Ramos (cell line): ENCODE measurements at regions not wholly inside any gene's neighbourhood (a gene's known extent, or its start where the extent isn't known, plus 50 kb on each side); places are given as distances from the start of the nearest gene placed in this dataset.
"Not testable (repeated sequence)": the region's sequence is repeated elsewhere in the genome, so short reads cannot be mapped to it uniquely, and the experiment has no call there.

Experiments used
- in situ Hi-C: fragments of 300-500 bp; cut with MboI; formaldehyde crosslinking; loops from one replicate; pipeline ENCODE4 v1.14.3; 2022; ENCODE audit warnings: low sequenced_read_pairs; ENCODE audit not compliant: unreplicated experiment

- in situ Hi-C loops: no loop called here
Measured at GRCh38 chr6:125354649-125355048, 52.9 kb upstream of the HDDC2 start.

GRCh38 chr6:125356884-125357283 lies 55.1 kb upstream of the HDDC2 start:
- in situ Hi-C loops: no loop called here

GRCh38 chr6:125357515-125358256 lies 55.9 kb upstream of the HDDC2 start:
- in situ Hi-C loops: no loop called here

GRCh38 chr6:125358898-125359297 lies 57.1 kb upstream of the HDDC2 start:
- in situ Hi-C loops: no loop called here

GRCh38 chr6:125361868-125362267 lies 60.1 kb upstream of the HDDC2 start:
- in situ Hi-C loops: no loop called here

GRCh38 chr6:125363039-125363823 lies 61.5 kb upstream of the HDDC2 start:
- in situ Hi-C loops: no loop called here

- in situ Hi-C loops: no loop called here
Measured at GRCh38 chr6:125363824-125364165, 62.0 kb upstream of the HDDC2 start.

- in situ Hi-C loops: no loop called here
Measured at GRCh38 chr6:125365230-125365629, 63.5 kb upstream of the HDDC2 start.

GRCh38 chr6:125367036-125367782 lies 65.4 kb upstream of the HDDC2 start:
- in situ Hi-C loops: no loop called here

GRCh38 chr6:125370343-125370742 lies 68.6 kb upstream of the HDDC2 start:
- in situ Hi-C loops: no loop called here

- in situ Hi-C loops: no loop called here
Measured at GRCh38 chr6:125375013-125375412, 73.2 kb upstream of the HDDC2 start.

GRCh38 chr6:125375821-125376220 lies 74.1 kb upstream of the HDDC2 start:
- in situ Hi-C loops: no loop called here

- in situ Hi-C loops: no loop called here
Measured at GRCh38 chr6:125377621-125378020, 75.9 kb upstream of the HDDC2 start.

- in situ Hi-C loops: no loop called here
Measured at GRCh38 chr6:125379174-125379573, 77.4 kb upstream of the HDDC2 start.

- in situ Hi-C loops: no loop called here
Measured at GRCh38 chr6:125380474-125380873, 78.7 kb upstream of the HDDC2 start.

- in situ Hi-C loops: not testable (repeated sequence)
Measured at GRCh38 chr6:125386337-125386736, 84.6 kb upstream of the HDDC2 start.

- in situ Hi-C loops: no loop called here
Measured at GRCh38 chr6:125392682-125393081, 90.9 kb upstream of the HDDC2 start.

- in situ Hi-C loops: no loop called here
Measured at GRCh38 chr6:125393449-125393858, 91.7 kb upstream of the HDDC2 start.

GRCh38 chr6:125406741-125407140 lies 105.0 kb upstream of the HDDC2 start:
- in situ Hi-C loops: no loop called here

- in situ Hi-C loops: no loop called here
Measured at GRCh38 chr6:125414507-125414906, 112.7 kb upstream of the HDDC2 start.

GRCh38 chr6:125415913-125416312 lies 114.1 kb upstream of the HDDC2 start:
- in situ Hi-C loops: no loop called here
